ENCODE measurements at regions not wholly inside any gene's neighbourhood (a gene's known extent, or its start where the extent isn't known, plus 50 kb on each side); places are given as distances from the start of the nearest gene placed in this dataset.

DNA sequence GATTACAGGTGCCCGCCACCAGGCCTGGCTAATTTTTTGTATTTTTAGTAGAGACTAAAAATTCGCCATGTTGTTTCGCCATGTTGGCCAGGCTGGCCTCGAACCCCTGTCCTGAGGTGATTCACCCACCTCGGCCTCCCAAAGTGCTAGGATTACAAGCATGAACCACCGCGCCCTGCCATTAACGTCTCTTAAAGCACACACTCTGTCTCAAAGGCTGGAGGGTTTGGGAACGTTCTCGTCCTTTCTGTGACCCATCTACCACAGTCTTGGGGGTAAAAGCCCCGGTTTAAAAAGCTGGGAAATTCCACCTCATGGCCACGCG lies 57.8 kb upstream of the ARID1B start:
- Mint-ChIP-seq H3K4me3 (no peak overlapping the region), H3K27ac (no peak overlapping the region), H3K4me1 (peaks cover 17% of the 10 kb centered on the region), H3K9me3 (peaks cover 7% of the 10 kb centered on the region), H3K27me3 (ENCODE audit: insufficient read depth, low read depth) (peaks cover 8% of the 10 kb centered on the region), H3K36me3 (peaks cover 5% of the 10 kb centered on the region)
- no peak for DNase-seq (ENCODE audit: low spot score)
- H3K79me2 ChIP-seq (ENCODE audit: low read depth): no peaks in the 10 kb centered on the region
- no peak for TF ChIP-seq EZH2phosphoT487 (IDR thresholded peaks at IDR 0.05)
- TF ChIP-seq, protein P1, sequence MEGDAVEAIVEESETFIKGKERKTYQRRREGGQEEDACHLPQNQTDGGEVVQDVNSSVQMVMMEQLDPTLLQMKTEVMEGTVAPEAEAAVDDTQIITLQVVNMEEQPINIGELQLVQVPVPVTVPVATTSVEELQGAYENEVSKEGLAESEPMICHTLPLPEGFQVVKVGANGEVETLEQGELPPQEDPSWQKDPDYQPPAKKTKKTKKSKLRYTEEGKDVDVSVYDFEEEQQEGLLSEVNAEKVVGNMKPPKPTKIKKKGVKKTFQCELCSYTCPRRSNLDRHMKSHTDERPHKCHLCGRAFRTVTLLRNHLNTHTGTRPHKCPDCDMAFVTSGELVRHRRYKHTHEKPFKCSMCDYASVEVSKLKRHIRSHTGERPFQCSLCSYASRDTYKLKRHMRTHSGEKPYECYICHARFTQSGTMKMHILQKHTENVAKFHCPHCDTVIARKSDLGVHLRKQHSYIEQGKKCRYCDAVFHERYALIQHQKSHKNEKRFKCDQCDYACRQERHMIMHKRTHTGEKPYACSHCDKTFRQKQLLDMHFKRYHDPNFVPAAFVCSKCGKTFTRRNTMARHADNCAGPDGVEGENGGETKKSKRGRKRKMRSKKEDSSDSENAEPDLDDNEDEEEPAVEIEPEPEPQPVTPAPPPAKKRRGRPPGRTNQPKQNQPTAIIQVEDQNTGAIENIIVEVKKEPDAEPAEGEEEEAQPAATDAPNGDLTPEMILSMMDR (IDR thresholded peaks at IDR 0.05): no peak
- TF ChIP-seq EZH2 (IDR thresholded peaks at IDR 0.05): no peak
- H3F3A ChIP-seq (ENCODE audit: low read depth): peaks cover 31% of the 10 kb centered on the region
- no peaks in the 10 kb centered on the region for H4K20me1 ChIP-seq (ENCODE audit: low read depth)
- peak overlapping the region; percentile 91 for H2AFZ ChIP-seq (replicated peaks)
- no peak overlapping the region for H3K4me3 ChIP-seq
- H3K27me3 ChIP-seq: no peaks in the 10 kb centered on the region
- no peak overlapping the region for H3K27ac ChIP-seq
- no peak overlapping the region for H3K9ac ChIP-seq
- H3K4me1 ChIP-seq: peaks cover 11% of the 10 kb centered on the region
- no peaks in the 10 kb centered on the region for H3K9me3 ChIP-seq (ENCODE audit: low read depth)
- H3K4me2 ChIP-seq: no peak overlapping the region
- no peaks in the 10 kb centered on the region for H3K36me3 ChIP-seq

DNA sequence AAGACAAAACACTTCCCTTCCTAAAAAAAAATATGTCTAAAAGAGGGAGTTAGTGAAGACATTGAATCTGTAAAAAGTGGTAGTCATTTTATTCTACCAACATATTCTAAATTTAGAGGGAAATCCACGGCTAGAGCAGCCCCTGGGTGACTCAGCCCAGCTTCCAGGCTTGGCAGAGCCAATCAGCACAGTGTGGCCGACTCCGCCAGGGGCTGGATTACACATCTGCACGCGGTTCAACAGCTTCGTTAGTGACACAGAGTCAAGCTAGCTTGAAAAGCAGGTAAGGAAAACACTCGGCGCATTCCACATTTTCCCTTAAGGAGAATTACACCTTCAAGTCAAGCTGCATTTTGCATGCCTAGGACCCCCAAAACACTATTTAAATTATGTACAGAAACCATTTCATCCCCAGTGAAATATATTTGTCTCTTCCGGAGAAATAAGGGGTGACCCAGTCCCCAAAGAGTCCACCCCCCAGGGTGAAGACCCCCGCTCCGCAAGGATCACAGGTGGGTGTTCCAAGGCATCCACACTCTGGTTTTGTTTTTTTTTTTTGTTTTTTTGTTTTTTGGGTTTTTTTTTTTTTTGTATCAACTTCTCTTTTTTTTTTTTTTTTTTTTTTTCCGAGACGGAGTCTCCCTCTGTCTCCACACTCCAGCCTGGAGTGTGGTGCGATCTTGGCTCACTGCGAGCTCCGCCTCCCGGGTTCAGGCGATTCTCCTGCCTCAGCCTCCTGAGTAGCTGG lies 58.4 kb upstream of the ARID1B start:
- Histone ChIP-seq H3K4me2 (no peak overlapping the region), H3K27ac (no peak overlapping the region), H2AFZ (replicated peaks) (no peak overlapping the region), H3F3A (ENCODE audit: low read depth) (peaks cover 31% of the 10 kb centered on the region), H3K9me3 (ENCODE audit: low read depth) (no peaks in the 10 kb centered on the region), H3K36me3 (no peaks in the 10 kb centered on the region), H3K9ac (no peak overlapping the region), H3K27me3 (no peaks in the 10 kb centered on the region), H3K4me1 (peaks cover 11% of the 10 kb centered on the region), H3K79me2 (ENCODE audit: low read depth) (no peaks in the 10 kb centered on the region), H4K20me1 (ENCODE audit: low read depth) (no peaks in the 10 kb centered on the region), H3K4me3 (no peak overlapping the region)
- Mint-ChIP-seq H3K27ac (no peak overlapping the region), H3K27me3 (ENCODE audit: insufficient read depth, low read depth) (peaks cover 8% of the 10 kb centered on the region), H3K4me1 (peaks cover 17% of the 10 kb centered on the region), H3K4me3 (no peak overlapping the region), H3K36me3 (peaks cover 5% of the 10 kb centered on the region), H3K9me3 (peaks cover 7% of the 10 kb centered on the region)
- TF ChIP-seq EZH2 (IDR thresholded peaks at IDR 0.05): no peak
- TF ChIP-seq, protein P1 (IDR thresholded peaks at IDR 0.05): no peak
- peak; percentile 16 for DNase-seq (ENCODE audit: low spot score)

DNA sequence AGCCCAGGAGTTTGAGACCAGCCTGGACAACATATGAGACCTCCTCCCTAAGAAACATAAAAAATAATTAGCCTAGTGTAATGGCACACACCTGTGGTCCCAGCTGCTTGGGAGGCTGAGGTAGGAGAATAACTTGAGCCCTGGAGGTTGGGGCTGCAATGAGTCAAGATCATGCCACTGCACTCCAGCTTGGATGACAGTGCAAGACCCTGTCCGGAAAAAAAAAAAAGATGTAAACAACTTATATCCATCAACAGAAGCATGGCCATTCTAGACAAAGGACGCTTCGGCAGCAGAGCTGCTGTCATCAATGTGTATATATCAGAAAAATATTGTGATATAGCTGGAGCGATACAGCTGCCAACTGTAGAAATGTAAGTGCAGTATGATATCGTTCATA lies 59.6 kb upstream of the ARID1B start:
- Histone ChIP-seq H3F3A (ENCODE audit: low read depth) (peaks cover 31% of the 10 kb centered on the region), H3K4me2 (no peak overlapping the region), H3K9me3 (ENCODE audit: low read depth) (no peaks in the 10 kb centered on the region), H3K4me3 (no peak overlapping the region), H3K27me3 (no peaks in the 10 kb centered on the region), H3K79me2 (ENCODE audit: low read depth) (no peaks in the 10 kb centered on the region), H4K20me1 (ENCODE audit: low read depth) (no peaks in the 10 kb centered on the region), H3K9ac (no peak overlapping the region), H3K36me3 (no peaks in the 10 kb centered on the region), H3K27ac (no peak overlapping the region), H3K4me1 (peaks cover 11% of the 10 kb centered on the region), H2AFZ (replicated peaks) (no peak overlapping the region)
- Mint-ChIP-seq H3K9me3 (peaks cover 5% of the 10 kb centered on the region), H3K4me1 (peaks cover 17% of the 10 kb centered on the region), H3K27ac (no peak overlapping the region), H3K27me3 (ENCODE audit: insufficient read depth, low read depth) (peaks cover 8% of the 10 kb centered on the region), H3K4me3 (no peak overlapping the region), H3K36me3 (peaks cover 2% of the 10 kb centered on the region)
- DNase-seq (ENCODE audit: low spot score): no peak
- no peak for TF ChIP-seq EZH2phosphoT487 (IDR thresholded peaks at IDR 0.05)

DNA sequence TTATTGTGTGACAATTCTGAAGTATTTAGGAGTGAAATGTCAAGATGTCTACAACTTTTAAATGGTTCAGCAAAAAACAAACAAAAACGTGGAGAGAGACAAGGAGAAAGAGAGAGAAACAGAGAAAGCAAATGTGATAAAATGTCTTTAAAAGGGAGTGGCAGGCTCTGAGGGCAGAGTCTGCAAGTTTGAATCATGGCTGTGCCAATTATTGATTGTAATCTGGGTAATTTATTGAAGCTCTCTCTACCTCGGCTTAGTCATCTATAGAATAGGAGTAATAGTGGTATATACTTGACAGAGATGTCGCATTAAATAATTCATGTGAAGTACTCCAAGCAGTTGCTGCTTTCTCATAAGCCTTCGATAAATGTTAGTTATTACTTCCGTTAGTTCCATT lies 61.3 kb upstream of the ARID1B start:
- Mint-ChIP-seq H3K27ac (no peak overlapping the region), H3K27me3 (ENCODE audit: insufficient read depth, low read depth) (no peaks in the 10 kb centered on the region), H3K36me3 (no peaks in the 10 kb centered on the region), H3K4me1 (peaks cover 8% of the 10 kb centered on the region), H3K4me3 (no peak overlapping the region), H3K9me3 (no peaks in the 10 kb centered on the region)
- Histone ChIP-seq H3K79me2 (ENCODE audit: low read depth) (no peaks in the 10 kb centered on the region), H3K36me3 (no peaks in the 10 kb centered on the region), H2AFZ (replicated peaks) (no peak overlapping the region), H3K27me3 (no peaks in the 10 kb centered on the region), H3K9ac (no peak overlapping the region), H3K4me3 (no peak overlapping the region), H3F3A (ENCODE audit: low read depth) (peaks cover 14% of the 10 kb centered on the region), H3K27ac (no peak overlapping the region), H4K20me1 (ENCODE audit: low read depth) (no peaks in the 10 kb centered on the region), H3K9me3 (ENCODE audit: low read depth) (no peaks in the 10 kb centered on the region), H3K4me1 (peaks cover 3% of the 10 kb centered on the region), H3K4me2 (no peak overlapping the region)
- TF ChIP-seq, protein P1 (IDR thresholded peaks at IDR 0.05): no peak
- TF ChIP-seq EZH2phosphoT487 (IDR thresholded peaks at IDR 0.05) (no peak), EZH2 (IDR thresholded peaks at IDR 0.05) (no peak)
- no peak for DNase-seq (ENCODE audit: low spot score)

All from neural progenitor cell (in vitro differentiated cells).